ENCODE measurements at regions not wholly inside any gene's neighbourhood (a gene's known extent, or its start where the extent isn't known, plus 50 kb on each side); places are given as distances from the start of the nearest gene placed in this dataset.

DNA sequence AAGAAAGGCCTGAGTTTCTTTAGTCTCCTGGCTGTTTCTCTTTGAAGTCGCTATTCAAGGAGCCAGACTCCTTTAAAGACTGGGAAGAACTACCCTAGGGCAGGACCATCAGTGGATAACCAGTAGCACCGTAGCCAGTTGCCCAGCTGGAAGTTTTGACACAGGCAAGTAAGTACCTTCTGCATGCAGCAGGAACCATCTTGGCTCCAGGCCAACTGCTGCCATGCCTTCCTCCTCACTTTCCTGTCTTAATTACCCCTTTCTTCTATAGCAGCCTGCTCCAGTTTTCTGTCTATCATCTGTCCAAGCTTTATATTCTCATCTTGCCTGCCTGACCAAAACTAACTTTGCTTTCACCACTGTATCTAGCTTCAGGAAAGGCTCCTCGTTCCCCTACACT, 149.7 kb upstream of the SV2C start:
- ChIA-PET POLR2A (ENCODE audit: low non-redundant PET) (no interaction called here), CTCF (no interaction called here)
- no peak for TF ChIP-seq EZH2 (IDR thresholded peaks at IDR 0.05; ENCODE audit: borderline replicate concordance, low read depth, low read length, poor library complexity, severe bottlenecking)
- TF ChIP-seq, protein P1, sequence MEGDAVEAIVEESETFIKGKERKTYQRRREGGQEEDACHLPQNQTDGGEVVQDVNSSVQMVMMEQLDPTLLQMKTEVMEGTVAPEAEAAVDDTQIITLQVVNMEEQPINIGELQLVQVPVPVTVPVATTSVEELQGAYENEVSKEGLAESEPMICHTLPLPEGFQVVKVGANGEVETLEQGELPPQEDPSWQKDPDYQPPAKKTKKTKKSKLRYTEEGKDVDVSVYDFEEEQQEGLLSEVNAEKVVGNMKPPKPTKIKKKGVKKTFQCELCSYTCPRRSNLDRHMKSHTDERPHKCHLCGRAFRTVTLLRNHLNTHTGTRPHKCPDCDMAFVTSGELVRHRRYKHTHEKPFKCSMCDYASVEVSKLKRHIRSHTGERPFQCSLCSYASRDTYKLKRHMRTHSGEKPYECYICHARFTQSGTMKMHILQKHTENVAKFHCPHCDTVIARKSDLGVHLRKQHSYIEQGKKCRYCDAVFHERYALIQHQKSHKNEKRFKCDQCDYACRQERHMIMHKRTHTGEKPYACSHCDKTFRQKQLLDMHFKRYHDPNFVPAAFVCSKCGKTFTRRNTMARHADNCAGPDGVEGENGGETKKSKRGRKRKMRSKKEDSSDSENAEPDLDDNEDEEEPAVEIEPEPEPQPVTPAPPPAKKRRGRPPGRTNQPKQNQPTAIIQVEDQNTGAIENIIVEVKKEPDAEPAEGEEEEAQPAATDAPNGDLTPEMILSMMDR (conservative IDR thresholded peaks at IDR 0.05; ENCODE audit: low read depth, low read length): no peak
- peak; percentile 54 for DNase-seq (ENCODE audit: low spot score)
- H3K27me3 ChIP-seq (replicated peaks; ENCODE audit: insufficient read depth, low read depth, low read length, poor library complexity): no peaks in the 10 kb centered on the region
- peaks cover 7% of the 10 kb centered on the region for H3K4me1 ChIP-seq (ENCODE audit: insufficient read depth, low read length, poor library complexity, severe bottlenecking)
- intact Hi-C loops (cut with micrococcal nuclease; ENCODE audit: unreplicated experiment): no loop called here
- no peaks in the 10 kb centered on the region for H3K9me3 ChIP-seq (ENCODE audit: low read depth, low read length, poor library complexity, severe bottlenecking)
- H3K4me3 ChIP-seq (ENCODE audit: low read depth, low read length, poor library complexity, severe bottlenecking): no peak overlapping the region
- no peak overlapping the region for H3K27ac ChIP-seq (ENCODE audit: low read depth, low read length, poor library complexity, severe bottlenecking)
- no peaks in the 10 kb centered on the region for H3K36me3 ChIP-seq (ENCODE audit: insufficient read depth, low read length, poor library complexity, severe bottlenecking)
- BruUV-seq (replicated peaks): no TSS peak

DNA sequence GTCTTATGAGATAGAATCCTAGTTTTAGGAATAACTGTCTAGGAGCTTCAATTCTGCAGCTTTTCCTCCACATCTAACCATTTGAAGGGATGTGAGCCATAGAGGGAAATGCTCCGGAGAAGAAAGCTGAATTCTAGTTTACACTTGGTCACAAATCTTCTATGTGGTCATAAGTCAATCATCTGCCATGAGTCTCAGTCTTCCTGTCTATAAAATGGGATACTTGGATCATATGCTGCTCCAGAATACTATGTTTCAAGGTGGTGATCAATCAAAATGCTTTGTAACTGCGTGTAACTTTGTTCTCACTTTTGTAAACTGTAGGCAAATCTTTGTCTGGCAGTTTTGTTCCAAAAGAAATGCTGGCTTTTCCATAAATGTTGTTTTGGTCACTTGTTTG, 152.0 kb upstream of the SV2C start:
- H3K4me1 ChIP-seq (ENCODE audit: insufficient read depth, low read length, poor library complexity, severe bottlenecking): peaks cover 7% of the 10 kb centered on the region
- ChIA-PET CTCF (interaction anchor here (0.5 kb wide), 1 partner anchor 136 kb away, joined by 10 read pairs; no protein-coding TSS in a partner anchor), POLR2A (ENCODE audit: low non-redundant PET) (no interaction called here)
- intact Hi-C loops (cut with micrococcal nuclease; ENCODE audit: unreplicated experiment): no loop called here
- H3K27me3 ChIP-seq (replicated peaks; ENCODE audit: insufficient read depth, low read depth, low read length, poor library complexity): no peaks in the 10 kb centered on the region
- TF ChIP-seq EZH2 (IDR thresholded peaks at IDR 0.05; ENCODE audit: borderline replicate concordance, low read depth, low read length, poor library complexity, severe bottlenecking): no peak
- TF ChIP-seq, protein P1 (conservative IDR thresholded peaks at IDR 0.05; ENCODE audit: low read depth, low read length): no peak
- no peak overlapping the region for H3K4me3 ChIP-seq (ENCODE audit: low read depth, low read length, poor library complexity, severe bottlenecking)
- no peaks in the 10 kb centered on the region for H3K9me3 ChIP-seq (ENCODE audit: low read depth, low read length, poor library complexity, severe bottlenecking)
- H3K27ac ChIP-seq (ENCODE audit: low read depth, low read length, poor library complexity, severe bottlenecking): no peak overlapping the region
- no peaks in the 10 kb centered on the region for H3K36me3 ChIP-seq (ENCODE audit: insufficient read depth, low read length, poor library complexity, severe bottlenecking)
- DNase-seq (ENCODE audit: low spot score): no peak
- BruUV-seq (replicated peaks): no TSS peak

DNA sequence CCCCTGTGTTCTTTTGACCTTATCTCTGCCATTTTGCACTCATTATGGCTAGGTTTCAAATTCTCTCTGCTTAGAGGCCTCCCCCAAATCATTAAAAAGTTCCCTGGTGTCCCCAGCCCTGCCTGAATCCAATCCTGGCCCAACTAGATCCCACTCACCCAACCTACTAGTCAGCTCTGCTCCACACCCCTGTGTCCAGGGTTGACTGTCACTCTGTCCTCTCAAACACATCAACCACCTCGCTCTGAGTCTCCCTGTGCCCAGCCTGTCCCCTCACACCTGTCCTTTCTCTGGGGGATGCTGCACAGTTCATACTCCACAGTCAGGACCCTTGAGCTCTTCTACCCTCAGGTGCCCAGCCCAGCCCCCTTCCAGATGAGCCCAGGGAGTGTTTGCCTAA, 154.2 kb upstream of the SV2C start:
- H3K27ac ChIP-seq (ENCODE audit: low read depth, low read length, poor library complexity, severe bottlenecking): no peak overlapping the region
- ChIA-PET POLR2A (ENCODE audit: low non-redundant PET) (no interaction called here), CTCF (no interaction called here)
- H3K36me3 ChIP-seq (ENCODE audit: insufficient read depth, low read length, poor library complexity, severe bottlenecking): no peaks in the 10 kb centered on the region
- H3K4me1 ChIP-seq (ENCODE audit: insufficient read depth, low read length, poor library complexity, severe bottlenecking): peaks cover 5% of the 10 kb centered on the region
- no peak for TF ChIP-seq EZH2 (IDR thresholded peaks at IDR 0.05; ENCODE audit: borderline replicate concordance, low read depth, low read length, poor library complexity, severe bottlenecking)
- TF ChIP-seq, protein P1 (conservative IDR thresholded peaks at IDR 0.05; ENCODE audit: low read depth, low read length): no peak
- intact Hi-C loops (cut with micrococcal nuclease; ENCODE audit: unreplicated experiment): no loop called here
- BruUV-seq (replicated peaks): no TSS peak
- no peaks in the 10 kb centered on the region for H3K9me3 ChIP-seq (ENCODE audit: low read depth, low read length, poor library complexity, severe bottlenecking)
- no peak overlapping the region for H3K4me3 ChIP-seq (ENCODE audit: low read depth, low read length, poor library complexity, severe bottlenecking)
- H3K27me3 ChIP-seq (replicated peaks; ENCODE audit: insufficient read depth, low read depth, low read length, poor library complexity): no peaks in the 10 kb centered on the region
- DNase-seq (ENCODE audit: low spot score): no peak
